ENCODE measurements at regions not wholly inside any gene's neighbourhood (a gene's known extent, or its start where the extent isn't known, plus 50 kb on each side); places are given as distances from the start of the nearest gene placed in this dataset.

- no peak for TF ChIP-seq POLR2A (IDR thresholded peaks at IDR 0.05)
- TF ChIP-seq, protein P1, sequence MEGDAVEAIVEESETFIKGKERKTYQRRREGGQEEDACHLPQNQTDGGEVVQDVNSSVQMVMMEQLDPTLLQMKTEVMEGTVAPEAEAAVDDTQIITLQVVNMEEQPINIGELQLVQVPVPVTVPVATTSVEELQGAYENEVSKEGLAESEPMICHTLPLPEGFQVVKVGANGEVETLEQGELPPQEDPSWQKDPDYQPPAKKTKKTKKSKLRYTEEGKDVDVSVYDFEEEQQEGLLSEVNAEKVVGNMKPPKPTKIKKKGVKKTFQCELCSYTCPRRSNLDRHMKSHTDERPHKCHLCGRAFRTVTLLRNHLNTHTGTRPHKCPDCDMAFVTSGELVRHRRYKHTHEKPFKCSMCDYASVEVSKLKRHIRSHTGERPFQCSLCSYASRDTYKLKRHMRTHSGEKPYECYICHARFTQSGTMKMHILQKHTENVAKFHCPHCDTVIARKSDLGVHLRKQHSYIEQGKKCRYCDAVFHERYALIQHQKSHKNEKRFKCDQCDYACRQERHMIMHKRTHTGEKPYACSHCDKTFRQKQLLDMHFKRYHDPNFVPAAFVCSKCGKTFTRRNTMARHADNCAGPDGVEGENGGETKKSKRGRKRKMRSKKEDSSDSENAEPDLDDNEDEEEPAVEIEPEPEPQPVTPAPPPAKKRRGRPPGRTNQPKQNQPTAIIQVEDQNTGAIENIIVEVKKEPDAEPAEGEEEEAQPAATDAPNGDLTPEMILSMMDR (IDR thresholded peaks at IDR 0.05): no peak
Observed at GRCh38 chr6:91879386-91879995, 1292.6 kb upstream of the MAP3K7 start.

Measured in thyroid gland (tissue), 4 donors.